Neural cell (in vitro differentiated cells): ENCODE measurements at regions not wholly inside any gene's neighbourhood (a gene's known extent, or its start where the extent isn't known, plus 50 kb on each side); places are given as distances from the start of the nearest gene placed in this dataset.

Source experiments
- POLR2AphosphoS5 ChIP-seq: IDR thresholded peaks from 2 replicates; pipeline ENCODE4 v1.6.1; 2012
- TF ChIP-seq, protein P1 (sequence below): IDR thresholded peaks from 2 replicates; pipeline ENCODE4 v1.6.1; 2012; ENCODE audit warnings: borderline replicate concordance
- TF ChIP-seq, protein P2 (sequence below): fragments of 450-650 bp; IDR thresholded peaks from 2 replicates; pipeline ENCODE4 v1.5.1; 2014; ENCODE audit warnings: antibody characterized with exemption, mild to moderate bottlenecking, moderate library complexity; ENCODE audit not compliant: poor library complexity, severe bottlenecking

DNA sequence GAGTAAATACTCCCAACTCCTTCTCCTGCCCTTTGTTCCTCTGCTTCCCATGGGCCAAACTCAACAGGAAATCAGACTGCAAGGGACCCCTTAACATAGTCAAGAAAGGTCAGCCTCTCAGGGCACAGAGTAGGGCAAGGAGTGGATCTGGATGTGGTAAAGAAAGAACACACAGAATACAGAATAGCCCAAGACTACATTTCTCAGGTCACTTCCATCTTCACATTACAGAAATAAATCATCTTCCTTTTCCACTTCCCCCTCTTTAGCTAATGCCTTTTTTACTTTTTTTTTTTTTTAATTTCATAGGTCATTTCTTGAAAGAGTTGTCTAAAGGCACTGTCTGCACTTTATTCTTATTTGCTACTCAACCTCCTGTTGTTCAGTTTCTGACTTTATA, 558.3 kb downstream of the TNS1 start:
- TF ChIP-seq, protein P1, sequence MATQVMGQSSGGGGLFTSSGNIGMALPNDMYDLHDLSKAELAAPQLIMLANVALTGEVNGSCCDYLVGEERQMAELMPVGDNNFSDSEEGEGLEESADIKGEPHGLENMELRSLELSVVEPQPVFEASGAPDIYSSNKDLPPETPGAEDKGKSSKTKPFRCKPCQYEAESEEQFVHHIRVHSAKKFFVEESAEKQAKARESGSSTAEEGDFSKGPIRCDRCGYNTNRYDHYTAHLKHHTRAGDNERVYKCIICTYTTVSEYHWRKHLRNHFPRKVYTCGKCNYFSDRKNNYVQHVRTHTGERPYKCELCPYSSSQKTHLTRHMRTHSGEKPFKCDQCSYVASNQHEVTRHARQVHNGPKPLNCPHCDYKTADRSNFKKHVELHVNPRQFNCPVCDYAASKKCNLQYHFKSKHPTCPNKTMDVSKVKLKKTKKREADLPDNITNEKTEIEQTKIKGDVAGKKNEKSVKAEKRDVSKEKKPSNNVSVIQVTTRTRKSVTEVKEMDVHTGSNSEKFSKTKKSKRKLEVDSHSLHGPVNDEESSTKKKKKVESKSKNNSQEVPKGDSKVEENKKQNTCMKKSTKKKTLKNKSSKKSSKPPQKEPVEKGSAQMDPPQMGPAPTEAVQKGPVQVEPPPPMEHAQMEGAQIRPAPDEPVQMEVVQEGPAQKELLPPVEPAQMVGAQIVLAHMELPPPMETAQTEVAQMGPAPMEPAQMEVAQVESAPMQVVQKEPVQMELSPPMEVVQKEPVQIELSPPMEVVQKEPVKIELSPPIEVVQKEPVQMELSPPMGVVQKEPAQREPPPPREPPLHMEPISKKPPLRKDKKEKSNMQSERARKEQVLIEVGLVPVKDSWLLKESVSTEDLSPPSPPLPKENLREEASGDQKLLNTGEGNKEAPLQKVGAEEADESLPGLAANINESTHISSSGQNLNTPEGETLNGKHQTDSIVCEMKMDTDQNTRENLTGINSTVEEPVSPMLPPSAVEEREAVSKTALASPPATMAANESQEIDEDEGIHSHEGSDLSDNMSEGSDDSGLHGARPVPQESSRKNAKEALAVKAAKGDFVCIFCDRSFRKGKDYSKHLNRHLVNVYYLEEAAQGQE, result no peak
- TF ChIP-seq, protein P2, sequence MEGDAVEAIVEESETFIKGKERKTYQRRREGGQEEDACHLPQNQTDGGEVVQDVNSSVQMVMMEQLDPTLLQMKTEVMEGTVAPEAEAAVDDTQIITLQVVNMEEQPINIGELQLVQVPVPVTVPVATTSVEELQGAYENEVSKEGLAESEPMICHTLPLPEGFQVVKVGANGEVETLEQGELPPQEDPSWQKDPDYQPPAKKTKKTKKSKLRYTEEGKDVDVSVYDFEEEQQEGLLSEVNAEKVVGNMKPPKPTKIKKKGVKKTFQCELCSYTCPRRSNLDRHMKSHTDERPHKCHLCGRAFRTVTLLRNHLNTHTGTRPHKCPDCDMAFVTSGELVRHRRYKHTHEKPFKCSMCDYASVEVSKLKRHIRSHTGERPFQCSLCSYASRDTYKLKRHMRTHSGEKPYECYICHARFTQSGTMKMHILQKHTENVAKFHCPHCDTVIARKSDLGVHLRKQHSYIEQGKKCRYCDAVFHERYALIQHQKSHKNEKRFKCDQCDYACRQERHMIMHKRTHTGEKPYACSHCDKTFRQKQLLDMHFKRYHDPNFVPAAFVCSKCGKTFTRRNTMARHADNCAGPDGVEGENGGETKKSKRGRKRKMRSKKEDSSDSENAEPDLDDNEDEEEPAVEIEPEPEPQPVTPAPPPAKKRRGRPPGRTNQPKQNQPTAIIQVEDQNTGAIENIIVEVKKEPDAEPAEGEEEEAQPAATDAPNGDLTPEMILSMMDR, result no peak
- TF ChIP-seq POLR2AphosphoS5, result no peak
